Inflammatory macrophage treated with lipopolysaccharide for 1 hour (primary cell): ENCODE measurements at regions not wholly inside any gene's neighbourhood (a gene's known extent, or its start where the extent isn't known, plus 50 kb on each side); places are given as distances from the start of the nearest gene placed in this dataset.
"Not testable (repeated sequence)": the region's sequence is repeated elsewhere in the genome, so short reads cannot be mapped to it uniquely, and the experiment has no call there.

Experiments
- DNase-seq, 2 donors: peaks; one replicate each; pipeline ENCODE4 v3.0.0-alpha.2; 2020 to 2022

- no peak for DNase-seq
Observed at GRCh38 chr7:115260381-115260780, 338.5 kb downstream of the MDFIC start.

- no peak for DNase-seq
Observed at GRCh38 chr7:115252461-115252860, 330.6 kb downstream of the MDFIC start.

DNA sequence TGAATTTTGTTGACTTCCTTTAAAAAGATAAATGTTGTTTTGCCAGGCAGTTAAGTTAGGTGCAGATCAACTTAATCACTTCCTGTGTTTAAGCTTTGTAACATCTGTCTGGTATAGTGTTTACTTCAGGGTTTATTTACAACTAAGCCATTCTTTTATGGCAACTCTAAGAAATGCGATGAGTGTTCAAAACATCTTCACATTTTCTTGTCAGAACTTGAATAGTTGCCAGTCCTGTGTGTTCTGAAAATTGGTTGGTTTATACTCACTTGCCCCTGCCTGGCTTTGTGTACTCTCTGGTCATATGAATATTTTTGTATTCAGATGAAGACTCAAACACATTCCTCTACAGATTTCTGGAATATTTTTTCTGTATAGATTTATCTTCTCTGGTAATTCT, 327.2 kb downstream of the MDFIC start:
- DNase-seq: no peak

DNA sequence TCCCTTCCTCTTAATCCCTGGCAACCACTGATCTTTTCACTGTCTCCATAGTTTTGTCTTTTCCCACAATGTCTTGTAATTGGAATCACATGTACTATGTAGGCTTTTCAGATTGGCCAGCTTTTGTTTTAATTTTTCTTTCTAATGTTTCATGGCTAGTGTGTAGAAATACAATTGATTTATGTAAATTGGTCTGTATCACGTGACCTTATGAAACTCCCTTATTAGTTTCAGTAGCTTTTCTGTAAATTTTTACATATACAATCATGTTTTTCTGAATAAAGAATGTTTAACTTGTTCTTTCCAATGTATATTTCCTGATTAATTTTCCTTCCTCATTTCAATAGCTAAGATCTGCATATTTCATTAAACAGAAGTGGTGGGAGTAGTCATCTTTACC, 319.3 kb downstream of the MDFIC start:
- DNase-seq: no peak

DNA sequence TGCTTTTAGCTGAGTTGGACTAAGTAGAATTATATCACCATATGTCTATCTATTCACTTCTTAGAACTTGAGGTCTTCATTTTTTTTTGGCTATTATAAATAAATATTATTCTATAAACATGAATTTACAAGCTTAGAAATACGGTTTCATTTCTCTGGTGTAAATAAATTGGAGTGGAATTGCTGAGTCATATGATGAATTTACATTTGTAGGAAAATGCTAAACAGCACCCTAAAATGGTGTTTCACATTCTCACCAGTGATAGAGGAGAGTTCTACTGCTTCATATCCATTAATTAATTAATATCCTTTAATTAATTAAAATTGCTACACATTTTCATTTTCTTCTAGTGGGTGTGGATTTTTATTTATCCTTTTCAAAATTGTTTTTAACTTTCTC, 318.3 kb downstream of the MDFIC start:
- no peak for DNase-seq

DNA sequence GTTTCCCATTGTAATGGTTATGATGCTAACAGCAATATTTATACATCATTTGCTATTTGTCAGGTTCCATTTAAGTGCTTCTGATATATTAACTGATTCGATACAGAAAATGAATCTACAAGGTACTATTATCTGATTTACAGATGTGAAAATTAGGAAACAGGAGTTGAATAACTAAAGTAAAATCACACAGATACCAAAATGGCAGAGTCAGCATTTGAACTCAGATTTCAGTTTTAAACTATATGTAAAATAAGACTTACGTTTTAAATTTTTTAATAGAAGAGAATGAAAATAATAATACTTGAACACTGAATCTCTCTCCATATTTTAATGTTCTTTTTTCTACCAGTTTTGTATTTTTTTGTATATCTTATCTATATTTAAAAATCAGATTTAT, 313.2 kb downstream of the MDFIC start:
- DNase-seq: no peak

DNA sequence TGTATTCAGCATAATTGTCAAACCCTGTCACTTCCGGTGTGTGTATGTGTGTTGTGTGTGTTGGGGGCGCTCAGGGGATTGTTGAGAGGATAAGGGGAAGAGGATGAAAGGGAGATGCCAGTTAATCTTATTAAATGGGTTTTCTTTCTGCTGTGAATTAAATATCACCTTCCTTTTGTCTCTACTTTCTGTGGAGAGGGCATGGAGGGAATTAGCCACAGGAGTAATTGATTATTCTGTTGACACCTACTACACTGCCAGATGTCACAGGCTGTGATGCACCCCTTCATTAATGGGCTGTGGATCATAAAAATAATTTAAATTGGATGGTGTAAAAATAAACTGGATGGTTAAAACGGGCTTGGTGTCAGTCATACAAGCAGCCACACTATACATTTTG, 311.9 kb downstream of the MDFIC start:
- DNase-seq: no peak

- DNase-seq: no peak
Observed at GRCh38 chr7:115232041-115232440, 310.1 kb downstream of the MDFIC start.

DNA sequence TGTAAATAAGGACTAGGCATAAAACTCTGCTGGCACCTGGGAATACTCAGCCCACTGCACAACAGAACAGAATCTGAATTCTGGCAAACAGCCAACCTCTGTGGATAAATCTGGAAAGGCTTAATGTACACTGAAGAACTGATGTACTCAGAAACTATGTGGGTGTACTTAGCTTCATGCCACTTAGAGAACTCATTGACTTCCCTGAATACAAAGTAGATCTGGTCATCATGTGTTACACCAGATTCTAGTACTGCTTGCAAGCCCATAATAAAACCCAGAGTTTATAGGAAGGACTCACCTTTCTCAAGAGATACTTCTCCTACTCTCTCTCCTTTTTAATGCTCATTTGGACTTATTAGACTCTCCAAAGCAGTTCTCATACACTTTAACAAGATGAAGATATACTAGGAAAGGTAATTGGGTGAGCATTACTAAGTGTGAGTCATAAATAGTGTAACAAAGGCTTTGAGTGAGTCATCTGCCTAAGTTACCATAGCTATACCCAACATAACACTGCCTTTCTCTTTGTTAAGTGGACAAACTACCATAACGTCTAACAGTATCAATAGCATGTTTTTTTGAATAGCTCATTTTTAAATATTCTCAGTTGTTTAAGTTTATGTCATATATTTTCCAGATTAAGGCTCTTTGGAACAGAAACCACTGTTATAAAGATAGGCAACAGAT, 309.1 kb downstream of the MDFIC start:
- DNase-seq: peak; percentile 35 to 56

DNA sequence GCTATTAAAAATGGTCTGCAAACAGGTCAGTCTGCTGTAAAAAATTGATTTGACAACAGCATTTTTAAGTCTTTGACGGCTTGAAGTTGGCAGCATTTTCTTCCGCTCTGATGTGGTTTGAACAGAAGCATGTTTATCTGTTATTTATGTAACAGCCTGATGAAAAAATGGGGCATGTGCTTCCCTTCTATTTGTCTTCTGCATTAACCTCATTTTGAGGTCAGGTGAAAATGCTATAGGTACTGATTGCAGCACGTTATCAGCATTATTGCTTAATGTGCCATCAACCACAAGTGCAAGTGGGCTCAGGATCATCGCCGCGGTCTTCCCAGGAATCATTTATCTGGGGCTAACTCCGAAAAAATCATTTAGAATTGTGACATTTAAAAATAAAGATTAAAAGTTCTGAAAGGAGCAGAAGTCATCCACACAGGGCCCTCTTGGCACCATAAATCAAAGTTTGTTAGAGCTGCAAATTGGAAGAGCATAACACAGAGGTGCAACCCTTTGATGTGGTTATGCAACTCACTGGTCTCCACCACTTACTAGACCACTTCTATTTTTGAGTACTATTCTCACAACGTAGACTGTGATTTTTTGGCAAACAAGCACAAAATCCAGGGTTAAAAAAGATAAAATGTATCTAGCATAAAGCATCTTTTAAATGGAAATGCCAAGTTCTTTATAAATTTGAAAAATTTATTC, 307.7 kb downstream of the MDFIC start:
- DNase-seq: no peak

- DNase-seq: no peak
Observed at GRCh38 chr7:115227473-115228235, 305.8 kb downstream of the MDFIC start.

- no peak for DNase-seq
Observed at GRCh38 chr7:115226410-115226809, 304.5 kb downstream of the MDFIC start.

DNA sequence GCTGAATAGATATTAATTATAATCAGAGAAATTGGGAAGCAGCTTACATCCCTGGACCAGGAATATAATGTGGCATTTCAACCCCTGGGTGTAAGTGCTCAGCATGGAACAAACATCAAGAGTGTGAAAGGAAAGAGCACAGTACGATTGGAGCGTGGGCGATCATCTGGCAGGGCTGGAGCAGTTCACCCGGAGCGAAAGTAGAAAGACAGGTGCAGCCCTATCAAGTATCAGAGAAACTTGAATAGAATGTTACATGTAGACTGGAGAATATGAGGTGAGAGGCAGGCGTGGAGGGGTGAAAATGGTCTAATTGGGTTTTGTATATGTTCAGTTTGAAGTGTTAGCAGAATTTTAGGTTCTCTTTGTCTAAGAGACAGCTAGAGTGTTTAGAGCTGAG, 303.0 kb downstream of the MDFIC start:
- no peak for DNase-seq

DNA sequence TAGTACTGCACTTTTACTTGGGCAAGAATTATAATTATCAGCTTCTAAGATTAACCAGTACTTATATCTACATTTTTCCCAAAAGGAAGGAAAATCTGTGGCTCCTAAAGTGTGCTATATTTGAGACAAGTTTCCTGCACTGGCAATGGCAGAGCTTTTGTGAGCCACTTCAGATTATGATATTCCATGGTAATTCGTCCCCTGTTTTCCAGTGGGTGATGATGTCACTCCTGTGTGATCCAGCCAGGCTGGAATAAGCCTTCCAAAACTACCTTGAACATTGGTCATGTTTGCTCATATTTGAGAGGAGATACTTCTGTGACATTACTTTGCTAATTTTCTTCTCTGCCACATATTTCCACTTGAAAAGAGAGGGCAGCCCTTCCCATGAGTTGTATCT, 302.1 kb downstream of the MDFIC start:
- no peak for DNase-seq

GRCh38 chr7:115221456-115221855, 299.6 kb downstream of the MDFIC start:
- DNase-seq: no peak

DNA sequence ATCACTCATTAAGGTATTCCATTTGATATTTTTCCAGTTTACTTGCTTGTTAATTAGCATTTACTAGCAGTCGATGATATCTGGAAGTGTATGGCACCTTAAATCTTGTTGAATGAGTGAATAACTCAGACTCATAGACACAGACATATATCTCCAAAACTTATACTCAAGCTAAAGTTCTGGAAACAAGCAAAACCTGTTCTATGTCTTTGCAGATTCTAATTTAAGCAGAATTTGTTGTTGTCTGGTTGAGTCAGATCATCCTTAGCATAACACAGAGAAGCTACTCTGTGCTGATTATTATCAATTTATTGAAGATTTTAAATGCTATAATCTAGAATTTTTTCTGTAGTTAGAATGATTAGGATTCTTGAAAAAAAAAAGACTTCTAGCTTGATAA, 296.2 kb downstream of the MDFIC start:
- no peak for DNase-seq

- DNase-seq: peak; percentile 5 to 15
Observed at GRCh38 chr7:115217373-115217772, 295.5 kb downstream of the MDFIC start.

GRCh38 chr7:115216652-115217051, 294.8 kb downstream of the MDFIC start:
- no peak for DNase-seq

DNA sequence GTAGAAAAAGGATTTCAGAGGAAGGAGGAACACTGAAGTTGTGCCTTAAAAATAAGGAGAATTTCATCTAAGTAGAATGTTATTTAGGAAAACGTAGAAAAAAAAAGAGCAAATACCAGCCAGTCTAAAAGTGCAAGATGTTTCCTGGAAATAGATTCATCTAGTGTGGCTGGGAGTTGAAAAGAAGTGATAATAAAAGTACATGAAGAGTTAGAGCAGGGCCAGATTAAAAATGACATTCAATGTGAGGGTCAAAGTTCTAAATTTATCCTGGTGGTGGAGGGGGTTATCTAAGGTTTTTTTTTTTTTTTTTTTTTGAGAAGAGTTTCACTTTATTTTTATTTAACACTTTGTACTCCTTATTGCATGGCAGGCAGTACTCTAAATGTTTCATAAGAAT, 289.3 kb downstream of the MDFIC start:
- no peak for DNase-seq

DNA sequence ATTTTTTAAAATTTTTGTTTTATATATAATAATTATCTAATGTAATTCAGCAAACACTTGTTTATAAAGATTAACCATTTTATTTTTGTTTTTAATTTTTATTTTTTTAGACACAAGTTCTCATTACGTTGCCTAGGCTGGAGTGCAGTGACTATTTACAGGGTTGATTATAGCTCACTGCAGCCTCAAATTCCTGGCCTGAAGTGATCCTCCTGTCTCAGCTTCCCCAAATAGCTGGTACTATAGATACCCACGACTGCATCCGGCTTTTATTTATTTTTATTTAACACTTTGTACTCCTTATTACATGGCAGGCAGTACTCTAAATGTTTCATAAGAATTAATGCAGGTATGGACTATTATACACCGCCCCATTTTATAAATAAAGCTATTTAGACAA, 288.7 kb downstream of the MDFIC start:
- no peak for DNase-seq

- DNase-seq: no peak
Observed at GRCh38 chr7:115208710-115209560, 287.0 kb downstream of the MDFIC start.

GRCh38 chr7:115206374-115206773, 284.5 kb downstream of the MDFIC start:
- DNase-seq: not testable (repeated sequence)

DNA sequence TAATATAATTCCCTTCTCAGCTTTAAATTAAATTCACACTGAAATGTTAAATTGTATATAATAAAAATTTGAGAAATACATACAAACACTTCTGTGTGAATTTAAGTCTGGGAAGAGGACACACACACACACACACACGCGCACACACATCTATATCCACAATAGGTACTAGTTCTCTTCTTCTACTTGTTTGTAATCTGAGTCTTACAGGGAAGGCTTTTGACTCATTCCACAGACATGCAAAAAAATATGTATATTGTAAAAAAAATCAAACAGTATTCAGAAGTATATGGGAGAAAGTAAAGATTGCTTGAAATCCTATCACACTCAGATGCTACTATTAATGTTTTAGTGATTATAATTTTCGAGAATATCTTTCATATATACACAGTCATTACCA, 276.2 kb downstream of the MDFIC start:
- no peak for DNase-seq
